NCI-H748 treated with DMSO at 0.1 percent for 48 hours (cell line): ENCODE measurements at regions not wholly inside any gene's neighbourhood (a gene's known extent, or its start where the extent isn't known, plus 50 kb on each side); places are given as distances from the start of the nearest gene placed in this dataset.

Experiments used
- DNase-seq: peaks from one replicate; lab custom pipeline; 2025; lab: John Stamatoyannopoulos, UW

GRCh38 chr11:70725739-70726138 is 327.4 kb downstream of the CTTN start:
- no peak for DNase-seq

GRCh38 chr11:70727021-70727420 is 328.7 kb downstream of the CTTN start:
- DNase-seq = no peak

GRCh38 chr11:70727899-70728620 is 329.7 kb downstream of the CTTN start:
- DNase-seq = peak; percentile 7

GRCh38 chr11:70729949-70730348 is 331.6 kb downstream of the CTTN start:
- DNase-seq = no peak

GRCh38 chr11:70730411-70730810 is 332.1 kb downstream of the CTTN start:
- DNase-seq = no peak

- DNase-seq = no peak
These were observed 333.1 kb downstream of the CTTN start for GRCh38 chr11:70731271-70732022.

- no peak for DNase-seq
These were observed 333.9 kb downstream of the CTTN start for GRCh38 chr11:70732023-70732880.

GRCh38 chr11:70732881-70733196 is 334.5 kb downstream of the CTTN start:
- DNase-seq = no peak

- DNase-seq = no peak
These were observed 335.3 kb downstream of the CTTN start for GRCh38 chr11:70733327-70734325.

- DNase-seq = no peak
These were observed 336.1 kb downstream of the CTTN start for GRCh38 chr11:70734379-70734778.

GRCh38 chr11:70734911-70735310 is 336.6 kb downstream of the CTTN start:
- DNase-seq = no peak

- no peak for DNase-seq
These were observed 337.6 kb downstream of the CTTN start for GRCh38 chr11:70735976-70736375.

GRCh38 chr11:70736461-70736860 is 338.1 kb downstream of the CTTN start:
- no peak for DNase-seq

GRCh38 chr11:70736937-70737640 is 338.8 kb downstream of the CTTN start:
- DNase-seq = no peak

- DNase-seq = no peak
These were observed 339.7 kb downstream of the CTTN start for GRCh38 chr11:70737816-70738630.

- no peak for DNase-seq
These were observed 340.3 kb downstream of the CTTN start for GRCh38 chr11:70738661-70739060.

GRCh38 chr11:70739091-70739490 is 340.8 kb downstream of the CTTN start:
- DNase-seq = no peak

- DNase-seq = no peak
These were observed 341.6 kb downstream of the CTTN start for GRCh38 chr11:70739811-70740487.

- no peak for DNase-seq
These were observed 342.1 kb downstream of the CTTN start for GRCh38 chr11:70740488-70740851.

GRCh38 chr11:70741085-70741484 is 342.8 kb downstream of the CTTN start:
- DNase-seq = no peak
